ENCODE measurements at regions not wholly inside any gene's neighbourhood (a gene's known extent, or its start where the extent isn't known, plus 50 kb on each side); places are given as distances from the start of the nearest gene placed in this dataset.

DNA sequence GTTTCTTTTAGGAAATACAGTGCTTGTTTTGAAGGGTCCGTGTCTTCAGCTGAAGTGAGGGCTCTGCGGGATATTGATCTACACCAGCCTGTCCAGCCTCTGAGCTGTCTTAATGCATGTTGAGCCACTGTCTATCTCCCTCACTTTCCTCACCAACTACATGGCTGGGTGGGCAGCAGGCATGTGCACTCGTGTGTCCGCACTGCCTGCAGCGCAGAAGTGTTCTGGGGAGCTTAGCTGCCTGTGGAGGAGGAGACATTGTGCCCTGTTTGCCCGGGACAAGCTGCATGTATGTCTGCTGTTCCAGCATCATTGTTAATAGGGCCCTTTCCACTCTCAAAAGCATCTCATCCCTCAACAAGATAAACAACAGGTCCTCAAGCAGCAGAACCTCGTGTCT is 133.1 kb upstream of the EEPD1 start:
- TF ChIP-seq EZH2phosphoT487 (conservative IDR thresholded peaks at IDR 0.05; ENCODE audit: low read length), result no peak
- TF ChIP-seq, protein P1, sequence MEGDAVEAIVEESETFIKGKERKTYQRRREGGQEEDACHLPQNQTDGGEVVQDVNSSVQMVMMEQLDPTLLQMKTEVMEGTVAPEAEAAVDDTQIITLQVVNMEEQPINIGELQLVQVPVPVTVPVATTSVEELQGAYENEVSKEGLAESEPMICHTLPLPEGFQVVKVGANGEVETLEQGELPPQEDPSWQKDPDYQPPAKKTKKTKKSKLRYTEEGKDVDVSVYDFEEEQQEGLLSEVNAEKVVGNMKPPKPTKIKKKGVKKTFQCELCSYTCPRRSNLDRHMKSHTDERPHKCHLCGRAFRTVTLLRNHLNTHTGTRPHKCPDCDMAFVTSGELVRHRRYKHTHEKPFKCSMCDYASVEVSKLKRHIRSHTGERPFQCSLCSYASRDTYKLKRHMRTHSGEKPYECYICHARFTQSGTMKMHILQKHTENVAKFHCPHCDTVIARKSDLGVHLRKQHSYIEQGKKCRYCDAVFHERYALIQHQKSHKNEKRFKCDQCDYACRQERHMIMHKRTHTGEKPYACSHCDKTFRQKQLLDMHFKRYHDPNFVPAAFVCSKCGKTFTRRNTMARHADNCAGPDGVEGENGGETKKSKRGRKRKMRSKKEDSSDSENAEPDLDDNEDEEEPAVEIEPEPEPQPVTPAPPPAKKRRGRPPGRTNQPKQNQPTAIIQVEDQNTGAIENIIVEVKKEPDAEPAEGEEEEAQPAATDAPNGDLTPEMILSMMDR (IDR thresholded peaks at IDR 0.05; ENCODE audit: insufficient read depth, low read length, poor library complexity, severe bottlenecking), result no peak

All from SU-DHL-6 (cell line).